Activated T-cell treated with anti-CD3 and anti-CD28 coated beads, Interleukin-2, amount 50 U/mL, for 72 hours (primary cell): ENCODE measurements at regions not wholly inside any gene's neighbourhood (a gene's known extent, or its start where the extent isn't known, plus 50 kb on each side); places are given as distances from the start of the nearest gene placed in this dataset.

Experiments used
- ATAC-seq, 2 donors: fragments of 150-1000 bp; cut with Tn5 transposase; replicated peaks in 1 of 2; 2 replicates each; pipeline ENCODE4 v1.10.0; 2021; ENCODE audit warnings: moderate library complexity in 2 of 2, mild to moderate bottlenecking in 1 of 2
- DNase-seq, 2 donors: peaks; one replicate each; pipeline ENCODE4 v3.0.0; 2021 to 2022; ENCODE audit warnings: mixed read lengths in 1 of 2
- H3K27ac Mint-ChIP-seq: one replicate; pipeline ENCODE4 v1.8.0; 2022; ENCODE audit warnings: mild to moderate bottlenecking, moderate library complexity, mixed read lengths
- H3K27me3 Mint-ChIP-seq: one replicate; pipeline ENCODE4 v1.8.0; 2022; ENCODE audit warnings: low read depth, mixed read lengths
- H3K36me3 Mint-ChIP-seq, 2 donors: one replicate each; pipeline ENCODE4 v1.8.0; 2022; ENCODE audit warnings: mixed read lengths in 2 of 2, mild to moderate bottlenecking in 1 of 2; ENCODE audit not compliant: insufficient read depth in 2 of 2
- H3K4me1 Mint-ChIP-seq: one replicate; pipeline ENCODE4 v1.8.0; 2022; ENCODE audit warnings: low read depth, mixed read lengths
- H3K4me3 Mint-ChIP-seq, 2 donors: one replicate each; pipeline ENCODE4 v1.8.0; 2022; ENCODE audit warnings: mild to moderate bottlenecking in 2 of 2, mixed read lengths in 2 of 2, moderate library complexity in 2 of 2
- H3K9me3 Mint-ChIP-seq, 2 donors: one replicate each; pipeline ENCODE4 v1.8.0; 2022; ENCODE audit warnings: mixed read lengths in 2 of 2

GRCh38 chr18:34159691-34160185 is 65.0 kb downstream of the NOL4 start:
- DNase-seq, result no peak
- ATAC-seq, result no peak
- Mint-ChIP-seq H3K27me3 (peaks cover 24% of the 10 kb centered on the region), H3K9me3 (peaks cover 6% of the 10 kb centered on the region in 2 donors), H3K4me1 (no peaks in the 10 kb centered on the region), H3K36me3 (peaks cover 0 to 2% of the 10 kb centered on the region in 2 donors), H3K4me3 (no peak overlapping the region), H3K27ac (no peak overlapping the region)

GRCh38 chr18:34158881-34159690 is 65.6 kb downstream of the NOL4 start:
- no peaks in the 10 kb centered on the region for H3K4me1 Mint-ChIP-seq
- H3K4me3 Mint-ChIP-seq, result no peak overlapping the region
- peaks cover 0 to 2% of the 10 kb centered on the region in 2 donors for H3K36me3 Mint-ChIP-seq

GRCh38 chr18:34153711-34154110 is 71.0 kb downstream of the NOL4 start:
- H3K4me1 Mint-ChIP-seq, result no peaks in the 10 kb centered on the region
- peaks cover 16% of the 10 kb centered on the region for H3K27me3 Mint-ChIP-seq
- no peaks in the 10 kb centered on the region for H3K36me3 Mint-ChIP-seq
- ATAC-seq (no peak), DNase-seq (no peak)
- no peak overlapping the region for H3K27ac Mint-ChIP-seq
- peaks cover 2 to 4% of the 10 kb centered on the region in 2 donors for H3K9me3 Mint-ChIP-seq
- H3K4me3 Mint-ChIP-seq, result no peak overlapping the region

More at GRCh38 chr18:34158881-34159690, 65.6 kb downstream of the NOL4 start:
- no peak for DNase-seq
- no peak for ATAC-seq
- Mint-ChIP-seq H3K27me3 (peaks cover 24% of the 10 kb centered on the region), H3K9me3 (peaks cover 6% of the 10 kb centered on the region in 2 donors), H3K27ac (no peak overlapping the region)

GRCh38 chr18:34131006-34131405 is 93.7 kb downstream of the NOL4 start:
- no peak overlapping the region for H3K27ac Mint-ChIP-seq
- DNase-seq, result no peak
- no peak for ATAC-seq
- H3K9me3 Mint-ChIP-seq, result peaks cover 4 to 5% of the 10 kb centered on the region in 2 donors
- H3K36me3 Mint-ChIP-seq, result no peaks in the 10 kb centered on the region
- no peaks in the 10 kb centered on the region for H3K4me1 Mint-ChIP-seq
- no peaks in the 10 kb centered on the region for H3K27me3 Mint-ChIP-seq
- no peak overlapping the region for H3K4me3 Mint-ChIP-seq

GRCh38 chr18:34128436-34128835 is 96.3 kb downstream of the NOL4 start:
- DNase-seq, result no peak
- H3K9me3 Mint-ChIP-seq, result peaks cover 0 to 4% of the 10 kb centered on the region in 2 donors
- H3K36me3 Mint-ChIP-seq, result no peaks in the 10 kb centered on the region
- H3K27ac Mint-ChIP-seq, result no peak overlapping the region
- ATAC-seq, result no peak
- H3K4me1 Mint-ChIP-seq, result no peaks in the 10 kb centered on the region
- H3K4me3 Mint-ChIP-seq, result no peak overlapping the region
- no peaks in the 10 kb centered on the region for H3K27me3 Mint-ChIP-seq

GRCh38 chr18:34126121-34126520 is 98.6 kb downstream of the NOL4 start:
- Mint-ChIP-seq H3K36me3 (no peaks in the 10 kb centered on the region), H3K27ac (no peak overlapping the region), H3K9me3 (peaks cover 0 to 2% of the 10 kb centered on the region in 2 donors), H3K4me1 (no peaks in the 10 kb centered on the region), H3K4me3 (no peak overlapping the region), H3K27me3 (no peaks in the 10 kb centered on the region)
- DNase-seq (no peak), ATAC-seq (no peak)

- no peaks in the 10 kb centered on the region for H3K27me3 Mint-ChIP-seq
- no peaks in the 10 kb centered on the region for H3K4me1 Mint-ChIP-seq
- no peak overlapping the region for H3K27ac Mint-ChIP-seq
- DNase-seq (peak; percentile 5 to 11), ATAC-seq (peak in 1 of 2 donors; percentile 27)
- no peaks in the 10 kb centered on the region for H3K36me3 Mint-ChIP-seq
- no peaks in the 10 kb centered on the region for H3K9me3 Mint-ChIP-seq
- H3K4me3 Mint-ChIP-seq, result no peak overlapping the region
These were observed 101.9 kb downstream of the NOL4 start for GRCh38 chr18:34122724-34123334.

GRCh38 chr18:34121200-34121721 is 103.5 kb downstream of the NOL4 start:
- no peak overlapping the region for H3K4me3 Mint-ChIP-seq
- no peak overlapping the region for H3K27ac Mint-ChIP-seq
- H3K4me1 Mint-ChIP-seq, result no peaks in the 10 kb centered on the region
- H3K27me3 Mint-ChIP-seq, result no peaks in the 10 kb centered on the region
- H3K36me3 Mint-ChIP-seq, result no peaks in the 10 kb centered on the region
- ATAC-seq (no peak), DNase-seq (no peak)
- no peaks in the 10 kb centered on the region for H3K9me3 Mint-ChIP-seq

GRCh38 chr18:34120294-34120693 is 104.4 kb downstream of the NOL4 start:
- H3K27me3 Mint-ChIP-seq, result no peaks in the 10 kb centered on the region
- no peaks in the 10 kb centered on the region for H3K36me3 Mint-ChIP-seq
- DNase-seq (no peak), ATAC-seq (no peak)
- H3K9me3 Mint-ChIP-seq, result no peaks in the 10 kb centered on the region
- H3K4me3 Mint-ChIP-seq, result no peak overlapping the region
- H3K4me1 Mint-ChIP-seq, result no peaks in the 10 kb centered on the region
- no peak overlapping the region for H3K27ac Mint-ChIP-seq

- no peak for DNase-seq
- Mint-ChIP-seq H3K27me3 (no peaks in the 10 kb centered on the region), H3K9me3 (peaks cover 0 to 2% of the 10 kb centered on the region in 2 donors), H3K27ac (no peak overlapping the region), H3K4me1 (no peaks in the 10 kb centered on the region), H3K4me3 (no peak overlapping the region), H3K36me3 (no peaks in the 10 kb centered on the region)
- ATAC-seq, result no peak
These were observed 107.4 kb downstream of the NOL4 start for GRCh38 chr18:34117319-34117718.

GRCh38 chr18:34115409-34116081 is 109.2 kb downstream of the NOL4 start:
- Mint-ChIP-seq H3K27me3 (no peaks in the 10 kb centered on the region), H3K27ac (no peak overlapping the region), H3K36me3 (no peaks in the 10 kb centered on the region), H3K4me3 (no peak overlapping the region), H3K4me1 (no peaks in the 10 kb centered on the region), H3K9me3 (peaks cover 1 to 2% of the 10 kb centered on the region in 2 donors)
- DNase-seq (no peak), ATAC-seq (no peak)

GRCh38 chr18:34114996-34115395 is 109.7 kb downstream of the NOL4 start:
- Mint-ChIP-seq H3K9me3 (peaks cover 1 to 2% of the 10 kb centered on the region in 2 donors), H3K4me3 (no peak overlapping the region), H3K4me1 (no peaks in the 10 kb centered on the region), H3K27ac (no peak overlapping the region), H3K36me3 (no peaks in the 10 kb centered on the region), H3K27me3 (no peaks in the 10 kb centered on the region)
- ATAC-seq, result no peak
- DNase-seq, result no peak

- Mint-ChIP-seq H3K9me3 (peaks cover 3 to 8% of the 10 kb centered on the region in 2 donors), H3K27me3 (no peaks in the 10 kb centered on the region), H3K27ac (no peak overlapping the region), H3K4me1 (no peaks in the 10 kb centered on the region), H3K4me3 (no peak overlapping the region), H3K36me3 (peaks cover 0 to 3% of the 10 kb centered on the region in 2 donors)
- ATAC-seq (no peak), DNase-seq (no peak)
These were observed 116.5 kb downstream of the NOL4 start for GRCh38 chr18:34108206-34108605.
